ENCODE measurements at regions not wholly inside any gene's neighbourhood (a gene's known extent, or its start where the extent isn't known, plus 50 kb on each side); places are given as distances from the start of the nearest gene placed in this dataset.

DNA sequence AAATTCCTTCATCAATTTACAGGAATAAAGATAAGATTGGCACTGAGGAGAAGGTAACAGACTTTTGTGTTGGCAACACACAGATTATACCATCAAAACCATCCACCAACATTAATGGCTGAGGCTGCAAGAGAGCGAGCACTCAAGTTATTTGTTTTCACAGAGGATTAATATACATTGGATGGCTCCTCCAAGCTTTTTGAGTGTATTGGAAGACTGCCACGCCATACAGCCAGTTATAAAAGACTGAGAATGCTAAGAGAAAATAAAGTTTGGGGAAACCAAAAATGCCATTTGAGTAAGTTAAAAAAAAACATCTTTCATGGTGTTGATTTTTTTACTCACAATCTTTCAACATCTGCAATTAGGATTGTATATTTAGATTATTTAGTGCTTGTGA lies 973.8 kb upstream of the SLC35B3 start:
- no peak for DNase-seq (ENCODE audit: low read depth in 2 of 2)

GRCh38 chr6:9408402-9409117 lies 973.2 kb upstream of the SLC35B3 start:
- no peak for DNase-seq (ENCODE audit: low read depth in 2 of 2)

GRCh38 chr6:9405825-9406224 lies 970.5 kb upstream of the SLC35B3 start:
- no peak for DNase-seq (ENCODE audit: low read depth in 2 of 2)

DNA sequence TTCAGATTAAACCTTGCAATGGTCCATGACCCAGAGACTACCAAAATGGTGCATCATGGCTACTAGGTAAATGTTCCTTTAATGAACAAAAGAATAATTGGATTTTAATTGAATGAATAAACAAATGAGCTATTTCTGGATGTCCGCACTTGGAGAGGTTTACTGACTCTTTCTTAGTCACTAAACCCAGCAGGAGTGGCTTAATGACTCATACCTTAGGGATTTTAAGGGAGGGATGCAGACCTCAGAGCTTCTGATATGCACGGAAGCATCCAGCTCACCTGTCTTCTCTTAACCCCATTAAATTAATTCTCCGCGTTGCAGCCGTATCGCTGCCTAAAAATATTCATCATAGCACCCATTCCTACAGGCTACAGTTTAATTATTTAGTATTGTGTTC lies 970.0 kb upstream of the SLC35B3 start:
- DNase-seq (ENCODE audit: low read depth in 2 of 2) = no peak

DNA sequence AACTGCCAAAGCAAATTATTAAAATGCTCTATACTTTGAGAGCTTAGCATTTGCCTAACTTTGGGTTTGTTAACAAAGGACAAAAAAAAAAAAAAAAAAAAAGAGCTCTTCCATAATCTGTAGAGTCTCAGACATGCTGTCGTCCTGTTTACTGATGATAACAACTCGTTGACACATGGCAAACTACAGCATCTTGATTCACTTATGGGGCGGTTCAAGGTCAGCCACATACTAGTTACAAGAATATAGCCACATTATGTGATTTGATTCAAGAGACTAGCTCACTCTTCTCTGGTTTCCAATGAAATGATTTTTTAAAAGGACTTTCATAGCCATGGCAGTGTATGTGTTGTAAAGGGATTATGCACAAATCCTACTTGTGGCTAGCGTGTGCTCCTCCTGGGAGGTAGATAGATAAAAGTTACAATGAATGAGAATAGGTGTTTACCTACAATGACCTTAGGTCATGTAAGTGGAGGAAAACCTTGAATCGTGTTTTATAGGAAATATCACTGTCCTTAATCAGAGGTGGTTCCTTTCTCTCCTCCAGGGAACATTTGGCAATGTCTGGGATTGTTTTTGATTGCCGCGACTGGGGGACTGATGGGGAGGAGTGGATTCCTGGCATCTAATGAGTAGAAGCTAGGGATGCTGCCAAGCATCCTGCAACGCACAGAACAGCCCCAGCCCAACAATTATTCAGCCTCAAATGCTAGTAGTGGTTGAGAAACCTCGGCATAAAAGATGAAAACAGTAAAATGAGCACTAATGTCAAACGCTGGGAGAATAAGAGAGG lies 969.2 kb upstream of the SLC35B3 start:
- no peak for DNase-seq (ENCODE audit: low read depth in 2 of 2)

DNA sequence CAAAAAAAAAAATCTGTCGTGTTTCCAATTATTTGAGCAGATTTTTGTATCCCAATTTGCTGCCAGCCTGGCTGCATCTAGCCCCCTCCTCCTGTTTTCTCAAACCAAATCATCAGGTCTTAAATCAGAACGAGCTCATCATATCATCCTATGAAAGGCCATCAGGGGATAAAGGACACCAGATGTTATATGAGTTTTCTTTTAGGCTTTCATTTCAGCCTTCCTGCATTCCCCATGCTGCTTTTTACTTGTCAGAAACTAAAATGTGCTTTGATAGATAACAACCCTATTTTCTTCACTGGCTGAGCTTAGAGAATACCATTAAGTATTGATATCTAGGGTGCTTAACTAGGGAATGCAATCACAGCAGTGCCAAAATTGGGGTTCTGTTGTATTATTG lies 968.4 kb upstream of the SLC35B3 start:
- no peak for DNase-seq (ENCODE audit: low read depth in 2 of 2)

- no peak for DNase-seq (ENCODE audit: low read depth in 2 of 2)
Measured at GRCh38 chr6:9401960-9402359, 966.6 kb upstream of the SLC35B3 start.

- no peak for DNase-seq (ENCODE audit: low read depth in 2 of 2)
Measured at GRCh38 chr6:9399916-9400315, 964.6 kb upstream of the SLC35B3 start.

GRCh38 chr6:9398767-9399373 lies 963.5 kb upstream of the SLC35B3 start:
- no peak for DNase-seq (ENCODE audit: low read depth in 2 of 2)

- DNase-seq (ENCODE audit: low read depth in 2 of 2) = no peak
Measured at GRCh38 chr6:9398071-9398766, 962.9 kb upstream of the SLC35B3 start.

GRCh38 chr6:9388596-9388995 lies 953.3 kb upstream of the SLC35B3 start:
- DNase-seq (ENCODE audit: low read depth in 2 of 2) = no peak

- no peak for DNase-seq (ENCODE audit: low read depth in 2 of 2)
Measured at GRCh38 chr6:9380568-9380967, 945.2 kb upstream of the SLC35B3 start.

GRCh38 chr6:9373308-9373707 lies 938.0 kb upstream of the SLC35B3 start:
- no peak for DNase-seq (ENCODE audit: low read depth in 2 of 2)

- DNase-seq (ENCODE audit: low read depth in 2 of 2) = no peak
Measured at GRCh38 chr6:9370480-9370879, 935.1 kb upstream of the SLC35B3 start.

DNA sequence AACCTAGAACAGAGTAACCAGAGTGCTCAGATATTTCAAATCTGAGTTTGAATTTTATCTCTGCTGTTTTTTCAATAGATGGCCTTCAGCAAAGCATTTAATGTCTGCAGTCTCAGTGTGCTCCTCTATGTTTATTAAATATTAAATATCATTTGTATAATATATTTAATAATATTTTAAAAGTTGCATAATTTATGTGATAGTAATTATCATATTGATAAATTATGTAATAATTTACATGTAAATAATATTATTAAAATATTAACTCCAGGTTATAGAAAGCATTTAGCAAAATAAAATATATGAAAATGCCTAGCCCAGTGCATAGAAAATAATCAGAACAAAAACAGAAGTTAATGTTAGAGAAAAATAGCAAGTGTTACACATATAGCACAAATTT lies 930.0 kb upstream of the SLC35B3 start:
- DNase-seq (ENCODE audit: low read depth in 2 of 2) = no peak

DNA sequence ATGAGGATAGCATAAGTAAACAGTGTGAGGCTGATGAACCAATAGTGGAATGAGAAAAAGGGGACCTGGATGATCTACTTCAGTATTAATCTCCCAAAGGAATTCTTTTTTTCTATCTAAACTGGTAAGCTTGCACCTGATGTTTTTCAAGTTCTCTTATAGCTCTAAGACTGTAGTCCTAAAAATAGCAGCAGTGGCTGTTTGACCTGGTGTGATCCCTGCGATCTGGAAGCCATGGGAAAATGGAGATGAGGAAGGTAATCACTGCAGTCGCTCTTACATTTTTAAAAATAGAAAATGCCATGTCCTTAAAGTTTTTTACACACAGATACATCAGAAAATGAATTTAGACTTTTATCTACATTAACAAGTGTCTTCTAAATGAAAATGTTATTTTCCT lies 926.4 kb upstream of the SLC35B3 start:
- no peak for DNase-seq (ENCODE audit: low read depth in 2 of 2)

- DNase-seq (ENCODE audit: low read depth in 2 of 2) = no peak
Measured at GRCh38 chr6:9360881-9361280, 925.5 kb upstream of the SLC35B3 start.

GRCh38 chr6:9347608-9348007 lies 912.3 kb upstream of the SLC35B3 start:
- no peak for DNase-seq (ENCODE audit: low read depth in 2 of 2)

GRCh38 chr6:9346923-9347322 lies 911.6 kb upstream of the SLC35B3 start:
- no peak for DNase-seq (ENCODE audit: low read depth in 2 of 2)

- no peak for DNase-seq (ENCODE audit: low read depth in 2 of 2)
Measured at GRCh38 chr6:9335431-9335830, 900.1 kb upstream of the SLC35B3 start.

GRCh38 chr6:9334979-9335378 lies 899.6 kb upstream of the SLC35B3 start:
- DNase-seq (ENCODE audit: low read depth in 2 of 2) = no peak

DNA sequence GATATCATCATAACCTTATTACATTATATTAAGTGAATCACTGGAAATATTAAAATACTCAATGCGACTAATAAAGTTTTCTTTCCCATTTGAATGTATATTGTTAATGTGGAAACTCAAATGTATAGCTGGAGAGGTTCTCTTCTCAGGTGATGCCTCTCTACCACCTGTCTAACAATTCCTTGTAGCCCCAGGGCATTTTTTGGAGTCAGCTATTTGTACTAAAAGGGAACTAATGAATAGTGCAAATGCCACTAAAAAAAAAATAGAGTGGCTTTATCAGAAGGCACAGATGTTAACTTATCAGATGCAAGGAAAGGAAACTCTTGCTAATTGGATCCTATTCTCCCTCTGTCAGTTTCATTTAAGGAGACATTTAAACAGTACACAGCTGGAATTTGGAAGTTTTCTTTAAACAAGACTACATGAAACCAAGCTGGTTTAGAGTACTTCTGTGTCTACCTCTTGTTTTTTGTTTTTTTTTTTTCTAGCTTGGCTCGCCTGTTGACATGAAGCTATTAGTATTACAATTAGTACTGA lies 897.0 kb upstream of the SLC35B3 start:
- DNase-seq (ENCODE audit: low read depth in 2 of 2) = no peak
